ENCODE measurements at regions not wholly inside any gene's neighbourhood (a gene's known extent, or its start where the extent isn't known, plus 50 kb on each side); places are given as distances from the start of the nearest gene placed in this dataset.
"Not testable (repeated sequence)": the region's sequence is repeated elsewhere in the genome, so short reads cannot be mapped to it uniquely, and the experiment has no call there.

GRCh38 chr3:96483781-96484180 lies 330.6 kb upstream of the EPHA6 start:
- DNase-seq (ENCODE audit: low spot score) = no peak

DNA sequence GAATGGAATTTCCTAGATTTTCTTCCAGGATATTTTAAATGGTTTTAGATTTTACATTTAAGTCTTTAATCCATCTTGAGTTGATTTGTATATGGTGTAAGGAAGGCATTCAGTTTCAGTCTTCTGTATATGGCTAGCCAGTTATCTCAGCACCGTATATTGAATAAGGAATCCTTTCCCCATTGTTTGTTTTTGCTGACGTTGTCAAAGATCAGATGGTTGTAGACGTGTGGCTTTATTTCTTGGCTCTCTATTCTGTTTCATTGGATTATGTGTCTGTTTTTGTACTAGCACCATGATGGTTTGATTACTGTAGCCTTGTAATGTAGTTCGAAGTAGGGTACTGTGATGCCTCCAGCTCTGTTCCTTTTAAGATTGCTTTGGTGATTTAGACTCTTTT lies 325.7 kb upstream of the EPHA6 start:
- DNase-seq (ENCODE audit: low spot score) = no peak

- DNase-seq (ENCODE audit: low spot score) = no peak
Observed at GRCh38 chr3:96491023-96491422, 323.4 kb upstream of the EPHA6 start.

- DNase-seq (ENCODE audit: low spot score) = no peak
Observed at GRCh38 chr3:96491868-96492267, 322.5 kb upstream of the EPHA6 start.

- DNase-seq (ENCODE audit: low spot score) = no peak
Observed at GRCh38 chr3:96510334-96510733, 304.1 kb upstream of the EPHA6 start.

DNA sequence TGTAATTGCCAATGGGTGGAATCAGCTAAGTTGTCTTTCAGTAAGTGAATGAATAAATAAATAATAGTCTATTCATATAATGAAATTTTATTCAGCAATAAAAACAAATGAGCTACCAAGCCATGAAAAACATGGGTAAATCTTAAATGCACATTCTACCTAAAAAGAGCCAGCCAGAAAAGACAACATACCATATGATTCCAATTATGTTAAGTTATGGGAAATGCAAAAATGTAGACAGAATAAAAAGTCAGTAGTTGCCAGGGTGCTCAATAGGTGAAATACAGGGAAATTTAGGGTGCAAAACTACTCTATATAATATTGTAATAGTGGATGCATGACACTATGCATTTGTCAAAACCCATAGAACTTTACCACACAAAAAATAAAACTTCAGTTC lies 277.2 kb upstream of the EPHA6 start:
- DNase-seq (ENCODE audit: low spot score) = no peak

DNA sequence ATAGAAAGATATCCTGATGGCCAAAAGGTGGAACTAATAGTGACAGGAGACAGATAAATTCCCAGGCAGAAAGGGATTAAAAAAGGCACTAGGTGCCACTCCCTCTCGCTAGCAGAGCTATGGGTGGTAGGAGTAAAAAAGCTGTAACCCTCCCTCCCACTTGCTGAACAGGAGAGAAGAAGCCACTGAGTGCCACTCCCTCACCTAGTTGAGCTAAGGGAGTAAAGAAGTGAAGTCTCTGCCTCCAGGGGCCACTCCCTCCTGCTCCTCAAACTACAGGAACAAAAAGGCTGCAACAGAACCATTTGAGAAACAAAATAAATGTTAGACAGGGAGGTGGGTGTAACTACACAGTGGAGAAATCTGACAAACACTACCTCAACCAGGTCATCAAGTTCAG lies 276.2 kb upstream of the EPHA6 start:
- DNase-seq (ENCODE audit: low spot score) = no peak

DNA sequence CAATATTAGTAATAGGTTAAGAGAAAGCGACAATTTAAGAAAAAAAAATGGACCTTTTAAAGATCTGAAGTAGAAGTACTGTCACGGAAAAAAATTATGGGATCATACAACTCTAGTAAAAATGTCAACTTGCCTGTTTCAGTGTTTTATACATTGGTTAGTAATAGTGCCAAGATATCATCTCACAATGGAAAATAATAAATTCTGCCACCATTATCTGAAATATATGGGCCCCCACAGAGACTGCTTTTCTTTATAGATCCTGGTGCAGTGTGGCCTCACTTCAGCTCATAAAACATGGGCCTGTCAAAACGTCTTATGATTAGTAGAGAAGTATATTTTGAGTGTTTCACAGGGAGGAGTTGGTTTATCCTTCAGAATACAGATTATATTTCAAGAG lies 266.3 kb upstream of the EPHA6 start:
- DNase-seq (ENCODE audit: low spot score) = no peak

- DNase-seq (ENCODE audit: low spot score) = no peak
Observed at GRCh38 chr3:96576935-96577334, 237.5 kb upstream of the EPHA6 start.

- DNase-seq (ENCODE audit: low spot score) = no peak
Observed at GRCh38 chr3:96584066-96584465, 230.3 kb upstream of the EPHA6 start.

DNA sequence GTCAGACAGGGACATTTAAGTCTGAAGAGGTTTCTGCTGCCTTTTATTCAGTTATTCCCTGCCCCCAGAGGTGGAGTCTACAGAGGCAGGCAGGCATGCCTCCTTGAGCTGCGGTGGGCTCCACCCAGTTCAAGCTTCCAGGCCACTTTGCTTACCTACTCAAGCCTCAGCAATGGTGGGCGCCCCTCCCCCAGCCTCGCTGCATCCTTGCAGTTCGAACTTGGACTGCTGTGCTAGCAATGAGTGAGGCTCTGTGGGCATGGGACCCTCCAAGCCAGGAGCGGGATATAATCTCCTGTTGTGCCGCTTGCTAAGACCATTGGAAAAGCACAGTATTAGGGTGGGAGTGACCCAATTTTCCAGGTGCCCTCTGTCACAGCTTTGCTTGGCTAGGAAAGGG lies 207.5 kb upstream of the EPHA6 start:
- not testable (repeated sequence) for DNase-seq (ENCODE audit: low spot score)

GRCh38 chr3:96619475-96619874 lies 194.9 kb upstream of the EPHA6 start:
- DNase-seq (ENCODE audit: low spot score) = no peak

DNA sequence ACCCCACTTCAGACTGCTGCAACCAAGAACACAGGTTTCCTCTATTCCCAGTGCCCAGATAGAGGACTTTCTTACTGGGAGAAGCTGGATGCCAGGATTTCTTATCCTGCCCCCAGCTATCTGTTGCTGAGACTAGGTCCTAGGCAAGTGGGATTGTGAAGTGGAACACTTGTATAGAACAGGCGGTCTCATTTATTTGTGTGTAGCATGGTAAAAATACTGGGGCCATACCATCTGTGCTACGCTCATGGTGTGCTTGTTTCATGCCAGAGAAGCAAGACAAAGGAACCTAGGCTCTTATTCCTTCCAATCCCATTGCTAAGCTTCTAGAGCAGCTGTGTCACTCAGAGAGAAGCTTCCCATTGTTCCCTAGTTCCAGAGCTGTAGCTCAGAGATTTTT lies 191.5 kb upstream of the EPHA6 start:
- DNase-seq (ENCODE audit: low spot score) = no peak

- no peak for DNase-seq (ENCODE audit: low spot score)
Observed at GRCh38 chr3:96631050-96631449, 183.3 kb upstream of the EPHA6 start.

- DNase-seq (ENCODE audit: low spot score) = no peak
Observed at GRCh38 chr3:96646596-96646995, 167.8 kb upstream of the EPHA6 start.

DNA sequence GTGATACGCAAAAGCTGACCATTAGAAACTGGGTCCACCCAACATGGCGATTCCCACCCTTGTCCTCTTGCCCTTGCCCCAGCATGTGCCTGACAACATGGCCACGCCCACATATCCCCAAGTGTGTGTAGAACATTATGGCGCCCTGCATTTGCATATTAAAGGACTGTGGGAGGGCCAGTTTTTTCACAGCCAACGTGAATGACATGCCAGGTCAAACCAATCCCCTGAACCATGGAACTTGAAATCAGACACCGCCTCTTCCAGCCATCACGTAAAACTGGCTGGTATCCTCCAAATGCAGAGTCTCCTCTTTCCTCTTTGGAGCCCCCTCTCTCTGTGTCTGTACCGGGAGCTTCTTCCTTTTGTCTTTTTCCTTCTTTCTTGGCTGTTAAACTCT lies 156.7 kb upstream of the EPHA6 start:
- DNase-seq (ENCODE audit: low spot score) = no peak

GRCh38 chr3:96671861-96672595 lies 142.4 kb upstream of the EPHA6 start:
- DNase-seq (ENCODE audit: low spot score) = not testable (repeated sequence)

DNA sequence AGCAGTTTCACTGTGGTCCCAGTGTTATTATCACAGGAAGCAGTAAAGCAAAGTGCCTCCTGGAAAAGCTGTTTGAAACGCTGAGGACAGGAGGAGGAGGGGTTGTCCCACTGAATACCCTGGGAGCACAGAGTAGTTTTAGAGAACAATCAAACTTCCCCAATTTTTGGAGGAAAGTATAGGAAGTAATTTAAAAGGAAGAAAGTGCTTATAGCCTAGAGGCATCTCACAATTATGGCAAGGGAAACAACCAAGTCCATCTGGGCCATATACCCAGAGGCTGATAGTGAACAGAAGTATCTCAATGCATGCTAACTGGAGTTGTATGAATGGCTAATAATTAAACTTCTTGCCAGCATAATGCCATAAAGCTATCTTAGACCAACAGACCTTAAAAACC lies 137.2 kb upstream of the EPHA6 start:
- no peak for DNase-seq (ENCODE audit: low spot score)

DNA sequence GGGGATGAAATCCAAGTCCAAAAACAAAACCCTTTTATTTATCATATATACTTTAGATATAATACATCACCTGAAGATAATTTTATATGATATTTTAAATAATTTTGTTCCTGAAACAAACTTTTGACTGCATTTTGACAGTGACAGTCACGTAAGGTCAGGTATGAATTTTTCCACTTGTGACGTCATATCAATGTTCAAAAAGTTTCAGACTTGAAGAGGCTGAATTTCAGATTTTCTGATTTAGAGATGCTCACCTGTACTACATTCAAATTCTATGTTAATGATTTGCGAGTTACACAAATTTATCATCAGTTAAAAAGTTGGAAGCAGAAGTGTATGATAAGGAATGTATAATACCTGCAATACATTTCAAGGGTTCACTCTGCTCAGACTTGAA lies 136.1 kb upstream of the EPHA6 start:
- DNase-seq (ENCODE audit: low spot score) = no peak

DNA sequence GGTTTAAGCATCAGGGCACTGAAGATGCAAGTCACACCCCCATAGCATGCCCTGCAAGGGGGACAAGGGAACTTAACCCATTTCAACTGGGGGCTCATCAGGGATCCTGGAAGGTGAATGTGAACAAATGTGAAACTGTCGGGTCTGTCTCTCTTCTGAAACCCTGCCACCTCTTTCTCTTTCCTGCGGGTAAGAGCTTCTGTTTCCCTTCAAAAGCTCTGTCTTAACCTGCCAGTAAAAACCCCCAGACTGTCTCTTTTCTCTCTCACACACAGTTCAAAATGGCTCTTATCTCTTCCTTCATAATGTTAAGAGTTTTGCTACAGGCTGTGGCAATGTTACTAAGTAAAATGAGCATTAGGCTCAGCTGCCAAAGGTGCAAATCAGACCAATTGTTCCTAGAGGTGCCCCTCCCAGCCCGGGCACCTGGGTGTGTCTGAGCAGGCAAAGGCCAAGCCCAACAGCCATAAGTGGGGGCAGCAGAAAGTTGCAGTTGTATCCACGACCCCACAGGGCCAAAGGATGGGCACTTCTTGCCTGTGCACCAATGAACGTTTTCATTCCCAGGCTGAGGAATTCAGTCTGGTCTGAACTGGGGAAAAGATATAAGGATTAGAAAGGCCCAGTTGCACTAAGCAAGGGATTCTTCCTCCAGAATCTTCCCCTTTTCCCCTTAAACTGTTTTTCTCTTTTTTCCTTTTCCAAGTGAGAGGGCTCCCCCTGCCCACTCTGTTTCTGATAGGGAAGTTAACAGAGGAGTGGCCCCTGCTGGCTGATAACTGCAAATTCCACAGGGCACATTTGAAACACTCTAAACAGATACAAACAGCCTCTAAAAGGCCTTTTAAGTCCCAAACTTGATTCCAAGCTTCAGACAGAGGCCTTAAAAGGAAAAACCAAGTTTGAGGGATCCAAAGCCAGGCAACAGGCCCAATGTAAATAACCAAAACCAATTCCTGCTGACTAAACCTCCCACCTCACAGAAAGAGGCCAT lies 113.8 kb upstream of the EPHA6 start:
- DNase-seq (ENCODE audit: low spot score) = no peak

DNA sequence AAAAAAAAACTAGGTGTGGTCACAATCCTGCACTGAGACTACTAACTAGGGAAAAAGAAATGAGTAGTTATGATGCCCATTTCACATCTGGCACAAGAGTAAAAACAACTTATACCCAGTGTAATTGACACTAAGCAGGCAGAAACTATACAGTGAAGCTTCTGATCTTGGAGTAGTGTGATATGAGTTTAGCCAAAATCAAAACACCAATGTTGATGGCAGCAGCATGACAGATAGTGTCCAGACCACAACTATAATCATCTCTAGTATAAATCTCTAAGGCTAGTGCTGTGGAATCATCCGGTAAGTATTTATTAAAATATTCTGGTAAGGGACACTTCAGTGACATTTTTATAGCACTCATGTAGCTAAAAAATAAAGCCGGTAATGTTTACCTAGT lies 108.5 kb upstream of the EPHA6 start:
- DNase-seq (ENCODE audit: low spot score) = no peak

DNA sequence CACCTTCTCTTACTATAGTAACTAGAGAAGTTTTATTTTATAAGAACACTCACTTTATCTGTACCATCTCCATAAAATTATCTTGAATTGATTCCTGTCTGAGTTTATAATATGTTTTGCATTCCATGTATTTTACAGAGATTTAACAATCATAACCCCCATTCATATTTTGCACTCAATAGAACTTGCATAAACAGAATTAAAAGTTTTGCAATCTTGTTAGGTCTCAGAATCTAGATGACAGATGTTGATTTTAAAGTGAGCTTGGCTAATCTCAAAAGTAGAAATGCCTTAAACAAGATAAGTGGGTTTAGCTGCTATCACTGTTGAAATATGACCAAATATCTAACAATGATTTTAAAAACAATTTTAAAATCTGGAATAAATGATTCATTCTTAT lies 107.9 kb upstream of the EPHA6 start:
- DNase-seq (ENCODE audit: low spot score) = no peak

DNA sequence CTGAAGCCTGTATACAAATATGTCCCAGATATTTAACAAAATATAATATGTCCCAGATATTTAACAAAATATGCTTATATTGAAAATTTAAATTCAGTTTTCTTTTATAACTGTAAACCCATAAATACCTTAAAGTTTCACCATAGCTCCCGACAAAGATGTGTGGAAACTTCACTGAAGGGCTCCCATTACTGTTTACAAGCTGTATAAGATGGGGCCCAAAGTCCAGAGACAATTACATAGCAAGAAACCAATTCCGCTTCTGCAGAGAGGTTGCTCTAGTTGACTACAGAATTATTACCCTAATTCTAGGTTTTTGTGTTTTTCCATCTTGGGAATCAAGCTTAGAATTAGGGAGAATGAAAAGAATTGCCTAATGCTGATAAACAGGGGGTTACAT lies 102.6 kb upstream of the EPHA6 start:
- no peak for DNase-seq (ENCODE audit: low spot score)

Measured in LoVo (cell line).